HepG2 (cell line): ENCODE measurements at regions not wholly inside any gene's neighbourhood (a gene's known extent, or its start where the extent isn't known, plus 50 kb on each side); places are given as distances from the start of the nearest gene placed in this dataset.

Experiments
- CTCF ChIP-seq: sonication (generic); formaldehyde crosslinking; IDR thresholded peaks from 2 replicates; pipeline ENCODE4 v1.5.0; 2020; ENCODE audit warnings: mild to moderate bottlenecking, missing genetic modification reagents, moderate library complexity
- HHEX ChIP-seq: IDR thresholded peaks from 2 replicates; pipeline ENCODE4 v1.6.1; 2016; ENCODE audit warnings: control low read depth
- ZBTB43 ChIP-seq: sonication (generic); formaldehyde crosslinking; conservative IDR thresholded peaks from 2 replicates; pipeline ENCODE4 v1.4.0; 2020; ENCODE audit warnings: missing genetic modification reagents
- ZKSCAN5 ChIP-seq: sonication (generic); formaldehyde crosslinking; IDR thresholded peaks from 2 replicates; pipeline ENCODE4 v1.5.1; 2020; ENCODE audit warnings: mild to moderate bottlenecking, missing genetic modification reagents
- ZNF142 ChIP-seq: sonication (generic); formaldehyde crosslinking; IDR thresholded peaks from 2 replicates; pipeline ENCODE4 v1.4.0; 2020; ENCODE audit warnings: missing genetic modification reagents
- ZNF431 ChIP-seq: sonication (generic); formaldehyde crosslinking; IDR thresholded peaks from 2 replicates; pipeline ENCODE4 v1.9.0; 2022; ENCODE audit warnings: missing genetic modification reagents, low read depth, mild to moderate bottlenecking, borderline replicate concordance

- TF ChIP-seq ZNF431 (CRISPR knock-in tag) (no peak), ZNF142 (no peak), CTCF (CRISPR knock-in tag) (peak; percentile 57), ZBTB43 (CRISPR knock-in tag) (no peak), HHEX (no peak), ZKSCAN5 (CRISPR knock-in tag) (no peak)
These were observed 72.9 kb upstream of the ENOX2 start (continued) for GRCh38 chrX:130975947-130976346.
